Aorta (tissue), 5 donors: ENCODE measurements at regions not wholly inside any gene's neighbourhood (a gene's known extent, or its start where the extent isn't known, plus 50 kb on each side); places are given as distances from the start of the nearest gene placed in this dataset.
A peak's percentile ranks its signal among the peaks of the same experiment; 100 is the strongest.
"Not testable (repeated sequence)": the region's sequence is repeated elsewhere in the genome, so short reads cannot be mapped to it uniquely, and the experiment has no call there.

Experiments
- ATAC-seq: fragments of 200-7000 bp; cut with Tn5 transposase; one replicate; pipeline ENCODE4 v1.9.1; 2022; ENCODE audit warnings: moderate library complexity; ENCODE audit not compliant: low FRiP score
- DNase-seq, 2 donors: peaks; one replicate each; pipeline ENCODE4 v3.0.0-alpha.2; 2020
- H3K27ac ChIP-seq, 2 donors: one replicate each; pipeline ENCODE4 v1.5.1; 2013; ENCODE audit warnings: low read length in 2 of 2, mild to moderate bottlenecking in 2 of 2, moderate library complexity in 2 of 2, control low read depth in 1 of 2, inconsistent platforms in 1 of 2, low read depth in 1 of 2
- H3K27me3 ChIP-seq, 2 donors: one replicate each; pipeline ENCODE4 v1.6.1; 2013; ENCODE audit warnings: control low read depth in 1 of 2, low read length in 1 of 2, mild to moderate bottlenecking in 1 of 2, moderate library complexity in 1 of 2; ENCODE audit not compliant: insufficient read depth in 2 of 2, control insufficient read depth in 1 of 2
- H3K36me3 ChIP-seq, 2 donors: one replicate each; pipeline ENCODE4 v1.6.1; 2013; ENCODE audit warnings: control low read depth in 1 of 2, low read length in 1 of 2, mild to moderate bottlenecking in 1 of 2; ENCODE audit not compliant: insufficient read depth in 2 of 2, control insufficient read depth in 1 of 2
- H3K4me1 ChIP-seq, 2 donors: one replicate each; pipeline ENCODE4 v1.6.1; 2013; ENCODE audit warnings: low read length in 2 of 2, control low read depth in 1 of 2, mild to moderate bottlenecking in 1 of 2, moderate library complexity in 1 of 2; ENCODE audit not compliant: insufficient read depth in 2 of 2, control insufficient read depth in 1 of 2
- H3K4me3 ChIP-seq, 2 donors: one replicate each; pipeline ENCODE4 v1.5.1; 2013; ENCODE audit warnings: low read length in 2 of 2, control low read depth in 1 of 2, mild to moderate bottlenecking in 1 of 2
- H3K9me3 ChIP-seq: one replicate; pipeline ENCODE4 v1.6.1; 2013; ENCODE audit warnings: mild to moderate bottlenecking, low read length; ENCODE audit not compliant: control insufficient read depth
- WGBS, 2 donors: extraction: QIAGEN DNeasy Blood & Tissue Kit; methylation state at CpG; one replicate each; pipeline ENCODE4 v1.1.7; 2013; 5-methylcytosine and 5-hydroxymethylcytosine counted together
- intact Hi-C, 2 donors: fragments of 100-400 bp; cut with DNase I; formaldehyde crosslinking; loops; one replicate each; pipeline versions ENCODE4 v1.14.2 to v1.15.0; 2022
- donor health status: healthy with polysubstance abuse.
- donor health status: Bipolar disorder and iron deficiency.
- donor health status: DM: no; HTN: no; CAD: no.
- donor health status: DM: no; HTN: no; CAD: no.
- donor health status: DM: yes; HTN: yes; CAD: no.

- H3K9me3 ChIP-seq, H3K27me3 ChIP-seq, H3K36me3 ChIP-seq, intact Hi-C loops, H3K27ac ChIP-seq, H3K4me1 ChIP-seq, H3K4me3 ChIP-seq: not testable (repeated sequence)
- DNase-seq (peak in 1 of 2 donors; percentile 32), ATAC-seq (peak; percentile 80)
- 57 to 63% methylated on average over 1 of the region's 7 CpGs for WGBS, 2 donors
Measured at GRCh38 chr1:206380791-206381610, 89.3 kb upstream of the IKBKE start.

- H3K9me3 ChIP-seq, H3K27ac ChIP-seq, intact Hi-C loops, ATAC-seq, DNase-seq, H3K27me3 ChIP-seq, H3K36me3 ChIP-seq, H3K4me1 ChIP-seq, H3K4me3 ChIP-seq: not testable (repeated sequence)
- WGBS, 2 donors: 61 to 68% methylated on average over 4 to 5 of the region's 11 CpGs
Measured at GRCh38 chr1:206384029-206384807, 86.1 kb upstream of the IKBKE start.

GRCh38 chr1:206384891-206385290 lies 85.4 kb upstream of the IKBKE start:
- ATAC-seq, H3K27ac ChIP-seq, H3K27me3 ChIP-seq, H3K4me3 ChIP-seq, intact Hi-C loops, H3K9me3 ChIP-seq, H3K36me3 ChIP-seq, DNase-seq, H3K4me1 ChIP-seq: not testable (repeated sequence)
- WGBS, 2 donors: 93 to 95% methylated on average over 1 of the region's 1 CpG

- H3K4me1 ChIP-seq, intact Hi-C loops, H3K9me3 ChIP-seq, H3K27me3 ChIP-seq, DNase-seq, H3K4me3 ChIP-seq, H3K27ac ChIP-seq, ATAC-seq, H3K36me3 ChIP-seq: not testable (repeated sequence)
- WGBS, 2 donors: no CpG with 5 or more reads among the region's 5 CpGs
Measured at GRCh38 chr1:206387631-206388030, 82.6 kb upstream of the IKBKE start.

GRCh38 chr1:206391903-206392302 lies 78.4 kb upstream of the IKBKE start:
- H3K4me3 ChIP-seq, H3K4me1 ChIP-seq, ATAC-seq, H3K27me3 ChIP-seq, DNase-seq, H3K36me3 ChIP-seq, intact Hi-C loops, H3K9me3 ChIP-seq, H3K27ac ChIP-seq: not testable (repeated sequence)
- 90 to 92% methylated on average over 1 of the region's 2 CpGs for WGBS, 2 donors

- ATAC-seq, DNase-seq, H3K9me3 ChIP-seq, H3K4me3 ChIP-seq, H3K4me1 ChIP-seq, H3K27me3 ChIP-seq, intact Hi-C loops, H3K27ac ChIP-seq, H3K36me3 ChIP-seq: not testable (repeated sequence)
- 6 to 10% methylated on average over 2 to 3 of the region's 6 CpGs for whole genome bisulfite sequencing, 2 donors
Measured at GRCh38 chr1:206397501-206397900, 72.8 kb upstream of the IKBKE start.

- H3K27me3 ChIP-seq, DNase-seq, H3K36me3 ChIP-seq, H3K4me3 ChIP-seq, ATAC-seq, H3K27ac ChIP-seq, intact Hi-C loops, H3K4me1 ChIP-seq, H3K9me3 ChIP-seq: not testable (repeated sequence)
- 6 to 15% methylated on average over 2 of the region's 3 CpGs for WGBS, 2 donors
Measured at GRCh38 chr1:206398261-206398660, 72.0 kb upstream of the IKBKE start.

GRCh38 chr1:206403612-206404307 lies 66.5 kb upstream of the IKBKE start:
- H3K27me3 ChIP-seq, H3K9me3 ChIP-seq, H3K4me3 ChIP-seq, H3K36me3 ChIP-seq, H3K4me1 ChIP-seq, H3K27ac ChIP-seq, intact Hi-C loops: not testable (repeated sequence)
- WGBS, 2 donors: 0 to 4% methylated on average over 2 of the region's 5 CpGs
- DNase-seq (peak; percentile 47 to 66), ATAC-seq (peak; percentile 94)
